ENCODE measurements at regions not wholly inside any gene's neighbourhood (a gene's known extent, or its start where the extent isn't known, plus 50 kb on each side); places are given as distances from the start of the nearest gene placed in this dataset.

- Histone ChIP-seq H3K36me3 (ENCODE audit: control insufficient read depth in 1 of 2, insufficient read depth in 2 of 2, low read length in 2 of 2) (no peaks in the 10 kb centered on the region), H2AFZ (ENCODE audit: low read depth, low read length, poor library complexity, severe bottlenecking) (no peak overlapping the region), H3K4me2 (ENCODE audit: low read length) (no peak overlapping the region), H3K9ac (ENCODE audit: low read length) (no peak overlapping the region), H3K79me2 (ENCODE audit: insufficient read depth, low read length) (no peaks in the 10 kb centered on the region), H3K9me3 (ENCODE audit: control insufficient read depth in 1 of 2, insufficient read depth in 1 of 2, low read depth in 1 of 2, low read length in 2 of 2) (no peaks in the 10 kb centered on the region), H4K20me1 (ENCODE audit: insufficient read depth) (no peaks in the 10 kb centered on the region), H3K27me3 (ENCODE audit: insufficient read depth, low read length) (no peaks in the 10 kb centered on the region), H3K4me3 (replicated peaks in 1 of 2; ENCODE audit: low read depth in 1 of 2, low read length in 2 of 2) (no peak overlapping the region), H3K27ac (ENCODE audit: low read depth, low read length) (no peak overlapping the region), H3K9me2 (ENCODE audit: insufficient read depth) (no peaks in the 10 kb centered on the region; the same call in 1 of the 2 replicates), H3K4me1 (ENCODE audit: control insufficient read depth in 1 of 2, insufficient read depth in 2 of 2, low read length in 2 of 2) (no peaks in the 10 kb centered on the region)
- BruUV-seq (replicated peaks): no TSS peak
- no peak for TF ChIP-seq ZNF274 (IDR thresholded peaks at IDR 0.05; ENCODE audit: low read depth, low read length)
- DNase-seq (ENCODE audit: low read depth, low spot score) (no peak), ATAC-seq (no peak)
- ChIA-PET RAD21 (ENCODE audit: low non-redundant PET in 1 of 2, low total read pairs in 2 of 2, uncharacterized antibody in 2 of 2, unreplicated experiment in 2 of 2) (no interaction called here), CTCF (no interaction called here), POLR2A (interaction anchor here (0.5 kb wide), 1 partner anchor 762 kb away, joined by 3 read pairs; no protein-coding TSS in a partner anchor)
- intact Hi-C loops (cut with micrococcal nuclease): no loop called here
Observed at GRCh38 chr5:82821846-82822633, 255.2 kb downstream of the TMEM167A start.

- H2AFZ ChIP-seq (ENCODE audit: low read depth, low read length, poor library complexity, severe bottlenecking): no peak overlapping the region
- ChIA-PET POLR2A (no interaction called here), CTCF (no interaction called here)
Observed at GRCh38 chr5:82820961-82821845, 256.0 kb downstream of the TMEM167A start.

More at GRCh38 chr5:82820961-82821845, 256.0 kb downstream of the TMEM167A start:
- Histone ChIP-seq H4K20me1 (ENCODE audit: insufficient read depth) (no peaks in the 10 kb centered on the region), H3K9me3 (ENCODE audit: control insufficient read depth in 1 of 2, insufficient read depth in 1 of 2, low read depth in 1 of 2, low read length in 2 of 2) (no peaks in the 10 kb centered on the region), H3K27me3 (ENCODE audit: insufficient read depth, low read length) (no peaks in the 10 kb centered on the region), H3K79me2 (ENCODE audit: insufficient read depth, low read length) (no peaks in the 10 kb centered on the region), H3K4me1 (ENCODE audit: control insufficient read depth in 1 of 2, insufficient read depth in 2 of 2, low read length in 2 of 2) (no peaks in the 10 kb centered on the region), H3K27ac (ENCODE audit: low read depth, low read length) (no peak overlapping the region), H3K4me3 (replicated peaks in 1 of 2; ENCODE audit: low read depth in 1 of 2, low read length in 2 of 2) (no peak overlapping the region), H3K9me2 (ENCODE audit: insufficient read depth) (no peaks in the 10 kb centered on the region; the same call in 1 of the 2 replicates), H3K9ac (ENCODE audit: low read length) (no peak overlapping the region), H3K36me3 (ENCODE audit: control insufficient read depth in 1 of 2, insufficient read depth in 2 of 2, low read length in 2 of 2) (no peaks in the 10 kb centered on the region), H3K4me2 (ENCODE audit: low read length) (no peak overlapping the region)
- RAD21 ChIA-PET (ENCODE audit: low non-redundant PET in 1 of 2, low total read pairs in 2 of 2, uncharacterized antibody in 2 of 2, unreplicated experiment in 2 of 2): no interaction called here
- DNase-seq (ENCODE audit: low read depth, low spot score) (no peak), ATAC-seq (no peak)
- TF ChIP-seq ZNF274 (IDR thresholded peaks at IDR 0.05; ENCODE audit: low read depth, low read length) (no peak), SP1 (IDR thresholded peaks at IDR 0.05; ENCODE audit: low read depth) (no peak)
- no TSS peak for BruUV-seq (replicated peaks)
- intact Hi-C loops (cut with micrococcal nuclease): no loop called here
